ENCODE measurements at regions not wholly inside any gene's neighbourhood (a gene's known extent, or its start where the extent isn't known, plus 50 kb on each side); places are given as distances from the start of the nearest gene placed in this dataset.
"Not testable (repeated sequence)": the region's sequence is repeated elsewhere in the genome, so short reads cannot be mapped to it uniquely, and the experiment has no call there.

GRCh38 chr10:38228394-38228793 lies 134.3 kb downstream of the ZNF37A start (continued):
- TF ChIP-seq REST (IDR thresholded peaks at IDR 0.05; ENCODE audit: unreplicated experiment) = no peak
- no peak for TF ChIP-seq NANOG (IDR thresholded peaks at IDR 0.05; ENCODE audit: borderline replicate concordance)

GRCh38 chr10:38238479-38238878 lies 144.3 kb downstream of the ZNF37A start:
- ATAC-seq; H3K4me2 ChIP-seq; DNase-seq (ENCODE audit: low spot score); H3K27me3 ChIP-seq (ENCODE audit: insufficient read depth); H3K27ac Mint-ChIP-seq; H3K9me2 ChIP-seq (ENCODE audit: insufficient read depth); H3K79me2 ChIP-seq (replicated peaks; ENCODE audit: insufficient read depth); H3K27ac ChIP-seq (ENCODE audit: low read depth); H3K36me3 ChIP-seq (ENCODE audit: insufficient read depth); H3K36me3 Mint-ChIP-seq (ENCODE audit: low read depth); H3K4me1 Mint-ChIP-seq; H2AFZ ChIP-seq; H4K20me1 ChIP-seq (replicated peaks; ENCODE audit: insufficient read depth); H3K4me3 ChIP-seq; H3K27me3 Mint-ChIP-seq (ENCODE audit: insufficient read depth, low read depth, poor library complexity); H3K4me1 ChIP-seq (ENCODE audit: insufficient read depth); H3K4me3 Mint-ChIP-seq; H3F3A ChIP-seq (replicated peaks; ENCODE audit: low read depth): not testable (repeated sequence)
- peaks cover 67% of the 10 kb centered on the region for H3K9me3 Mint-ChIP-seq

- H4K20me1 ChIP-seq (replicated peaks; ENCODE audit: insufficient read depth); H2AFZ ChIP-seq; H3K36me3 ChIP-seq (ENCODE audit: insufficient read depth); H3K4me3 ChIP-seq; H3K27ac ChIP-seq (ENCODE audit: low read depth); DNase-seq (ENCODE audit: low spot score); H3K4me1 Mint-ChIP-seq; H3K4me1 ChIP-seq (ENCODE audit: insufficient read depth); H3K27me3 ChIP-seq (ENCODE audit: insufficient read depth); H3K4me2 ChIP-seq; H3K4me3 Mint-ChIP-seq; H3K79me2 ChIP-seq (replicated peaks; ENCODE audit: insufficient read depth); ATAC-seq; H3K27me3 Mint-ChIP-seq (ENCODE audit: insufficient read depth, low read depth, poor library complexity); H3K27ac Mint-ChIP-seq; H3K9me2 ChIP-seq (ENCODE audit: insufficient read depth); H3F3A ChIP-seq (replicated peaks; ENCODE audit: low read depth): not testable (repeated sequence)
- peaks cover 19% of the 10 kb centered on the region; the same call in 2 of the 3 replicates for H3K36me3 Mint-ChIP-seq (ENCODE audit: low read depth)
- peaks cover 81% of the 10 kb centered on the region for H3K9me3 Mint-ChIP-seq
Observed at GRCh38 chr10:38242061-38242649, 148.0 kb downstream of the ZNF37A start.

GRCh38 chr10:38248113-38248512 lies 154.0 kb downstream of the ZNF37A start:
- H3K27me3 ChIP-seq (ENCODE audit: insufficient read depth); H3K4me2 ChIP-seq; H3K27me3 Mint-ChIP-seq (ENCODE audit: insufficient read depth, low read depth, poor library complexity); H3K27ac ChIP-seq (ENCODE audit: low read depth); ATAC-seq; H3K4me1 ChIP-seq (ENCODE audit: insufficient read depth); H3K4me3 ChIP-seq; H3K4me1 Mint-ChIP-seq; DNase-seq (ENCODE audit: low spot score); H3K27ac Mint-ChIP-seq; H3K4me3 Mint-ChIP-seq; H3F3A ChIP-seq (replicated peaks; ENCODE audit: low read depth); H2AFZ ChIP-seq; H4K20me1 ChIP-seq (replicated peaks; ENCODE audit: insufficient read depth); H3K79me2 ChIP-seq (replicated peaks; ENCODE audit: insufficient read depth); H3K9me2 ChIP-seq (ENCODE audit: insufficient read depth); H3K36me3 ChIP-seq (ENCODE audit: insufficient read depth): not testable (repeated sequence)
- Mint-ChIP-seq H3K36me3 (ENCODE audit: low read depth) (peaks cover 33% of the 10 kb centered on the region), H3K9me3 (peaks cover 94% of the 10 kb centered on the region)
